ENCODE measurements at regions not wholly inside any gene's neighbourhood (a gene's known extent, or its start where the extent isn't known, plus 50 kb on each side); places are given as distances from the start of the nearest gene placed in this dataset.

- Mint-ChIP-seq H3K4me3 (ENCODE audit: low read depth, unreplicated experiment) (no peak overlapping the region), H3K36me3 (ENCODE audit: insufficient read depth, unreplicated experiment) (no peaks in the 10 kb centered on the region), H3K9me3 (ENCODE audit: low read depth, unreplicated experiment) (peaks cover 6% of the 10 kb centered on the region), H3K4me1 (ENCODE audit: low read depth, unreplicated experiment) (no peaks in the 10 kb centered on the region), H3K27me3 (ENCODE audit: unreplicated experiment) (no peaks in the 10 kb centered on the region), H3K27ac (ENCODE audit: unreplicated experiment) (no peak overlapping the region)
- BruUV-seq (replicated peaks), result no TSS peak
- no peak for DNase-seq
- intact Hi-C loops (cut with micrococcal nuclease; ENCODE audit: unreplicated experiment), result no loop called here
- no peak for TF ChIP-seq CTCF (IDR thresholded peaks at IDR 0.05; ENCODE audit: unreplicated experiment)
- CTCF ChIA-PET, result no interaction called here
Observed at GRCh38 chr5:6110441-6111005, 267.8 kb downstream of the MED10 start.

- H3K9me3 Mint-ChIP-seq (ENCODE audit: low read depth, unreplicated experiment), result peaks cover 2% of the 10 kb centered on the region
- no peak for DNase-seq
- H3K4me1 Mint-ChIP-seq (ENCODE audit: low read depth, unreplicated experiment), result no peaks in the 10 kb centered on the region
- no peak for TF ChIP-seq CTCF (IDR thresholded peaks at IDR 0.05; ENCODE audit: unreplicated experiment)
- CTCF ChIA-PET, result no interaction called here
- no peak overlapping the region for H3K27ac Mint-ChIP-seq (ENCODE audit: unreplicated experiment)
- intact Hi-C loops (cut with micrococcal nuclease; ENCODE audit: unreplicated experiment), result no loop called here
- no peaks in the 10 kb centered on the region for H3K36me3 Mint-ChIP-seq (ENCODE audit: insufficient read depth, unreplicated experiment)
- H3K4me3 Mint-ChIP-seq (ENCODE audit: low read depth, unreplicated experiment), result no peak overlapping the region
- no peaks in the 10 kb centered on the region for H3K27me3 Mint-ChIP-seq (ENCODE audit: unreplicated experiment)
- no TSS peak for BruUV-seq (replicated peaks)
Observed at GRCh38 chr5:6108981-6109825, 269.1 kb downstream of the MED10 start.

GRCh38 chr5:6108540-6108848 lies 269.9 kb downstream of the MED10 start:
- H3K4me1 Mint-ChIP-seq (ENCODE audit: low read depth, unreplicated experiment), result no peaks in the 10 kb centered on the region
- intact Hi-C loops (cut with micrococcal nuclease; ENCODE audit: unreplicated experiment), result no loop called here
- BruUV-seq (replicated peaks), result no TSS peak
- CTCF ChIA-PET, result no interaction called here
- H3K9me3 Mint-ChIP-seq (ENCODE audit: low read depth, unreplicated experiment), result no peaks in the 10 kb centered on the region
- H3K27me3 Mint-ChIP-seq (ENCODE audit: unreplicated experiment), result no peaks in the 10 kb centered on the region
- no peaks in the 10 kb centered on the region for H3K36me3 Mint-ChIP-seq (ENCODE audit: insufficient read depth, unreplicated experiment)
- H3K27ac Mint-ChIP-seq (ENCODE audit: unreplicated experiment), result no peak overlapping the region
- H3K4me3 Mint-ChIP-seq (ENCODE audit: low read depth, unreplicated experiment), result no peak overlapping the region
- no peak for TF ChIP-seq CTCF (IDR thresholded peaks at IDR 0.05; ENCODE audit: unreplicated experiment)
- no peak for DNase-seq

- Mint-ChIP-seq H3K27me3 (ENCODE audit: unreplicated experiment) (no peaks in the 10 kb centered on the region), H3K9me3 (ENCODE audit: low read depth, unreplicated experiment) (no peaks in the 10 kb centered on the region), H3K4me1 (ENCODE audit: low read depth, unreplicated experiment) (no peaks in the 10 kb centered on the region), H3K27ac (ENCODE audit: unreplicated experiment) (no peak overlapping the region), H3K4me3 (ENCODE audit: low read depth, unreplicated experiment) (no peak overlapping the region), H3K36me3 (ENCODE audit: insufficient read depth, unreplicated experiment) (no peaks in the 10 kb centered on the region)
- BruUV-seq (replicated peaks), result no TSS peak
- no peak for DNase-seq
- no peak for TF ChIP-seq CTCF (IDR thresholded peaks at IDR 0.05; ENCODE audit: unreplicated experiment)
- intact Hi-C loops (cut with micrococcal nuclease; ENCODE audit: unreplicated experiment), result no loop called here
- CTCF ChIA-PET, result no interaction called here
Observed at GRCh38 chr5:6107675-6108539, 270.4 kb downstream of the MED10 start.

Measured in Calu3 (cell line).